Tibial nerve (tissue), 4 donors: ENCODE measurements at regions not wholly inside any gene's neighbourhood (a gene's known extent, or its start where the extent isn't known, plus 50 kb on each side); places are given as distances from the start of the nearest gene placed in this dataset.

Experiments
- EP300 ChIP-seq, 2 donors: sonication (generic); formaldehyde crosslinking; IDR thresholded peaks; one replicate each; pipeline ENCODE4 v1.6.1; 2017; ENCODE audit warnings: antibody characterized with exemption in 2 of 2, mild to moderate bottlenecking in 1 of 2
- POLR2A ChIP-seq, 2 donors: fragments of 450-650 bp; IDR thresholded peaks; one replicate each; pipeline ENCODE4 v1.6.1; 2017; ENCODE audit warnings: antibody characterized with exemption in 2 of 2, mild to moderate bottlenecking in 2 of 2, moderate library complexity in 2 of 2
- TF ChIP-seq, protein P1 (sequence below), 5 experiments: fragments of 200-600 bp in 3 of 5; fragments of 450-650 bp in 2 of 5; sonication (generic) in 3 of 5; IDR thresholded peaks; one replicate each; pipeline ENCODE4 v1.5.1; 2016 to 2019; ENCODE audit warnings: antibody characterized with exemption in 5 of 5, mild to moderate bottlenecking in 3 of 5, moderate library complexity in 2 of 5

DNA sequence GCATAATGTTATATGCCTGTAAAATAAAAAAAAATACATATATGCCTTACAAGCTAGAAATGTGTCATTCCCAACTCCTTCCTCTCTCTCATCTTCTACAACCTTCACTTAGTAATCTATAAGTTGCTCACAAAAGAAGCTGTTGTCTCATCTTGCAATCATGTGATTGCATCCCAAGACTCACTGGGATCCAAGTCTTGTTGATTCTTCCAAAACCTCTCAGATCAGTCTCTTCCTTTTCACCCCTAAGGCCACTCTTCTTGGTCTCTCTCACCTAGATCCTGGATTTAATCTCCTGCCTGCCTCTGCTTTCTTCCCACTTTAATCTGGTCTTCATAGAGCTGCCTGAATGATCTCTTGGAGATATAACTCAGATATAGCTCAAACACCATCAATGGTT lies 261.1 kb upstream of the NR4A3 start:
- TF ChIP-seq, protein P1, sequence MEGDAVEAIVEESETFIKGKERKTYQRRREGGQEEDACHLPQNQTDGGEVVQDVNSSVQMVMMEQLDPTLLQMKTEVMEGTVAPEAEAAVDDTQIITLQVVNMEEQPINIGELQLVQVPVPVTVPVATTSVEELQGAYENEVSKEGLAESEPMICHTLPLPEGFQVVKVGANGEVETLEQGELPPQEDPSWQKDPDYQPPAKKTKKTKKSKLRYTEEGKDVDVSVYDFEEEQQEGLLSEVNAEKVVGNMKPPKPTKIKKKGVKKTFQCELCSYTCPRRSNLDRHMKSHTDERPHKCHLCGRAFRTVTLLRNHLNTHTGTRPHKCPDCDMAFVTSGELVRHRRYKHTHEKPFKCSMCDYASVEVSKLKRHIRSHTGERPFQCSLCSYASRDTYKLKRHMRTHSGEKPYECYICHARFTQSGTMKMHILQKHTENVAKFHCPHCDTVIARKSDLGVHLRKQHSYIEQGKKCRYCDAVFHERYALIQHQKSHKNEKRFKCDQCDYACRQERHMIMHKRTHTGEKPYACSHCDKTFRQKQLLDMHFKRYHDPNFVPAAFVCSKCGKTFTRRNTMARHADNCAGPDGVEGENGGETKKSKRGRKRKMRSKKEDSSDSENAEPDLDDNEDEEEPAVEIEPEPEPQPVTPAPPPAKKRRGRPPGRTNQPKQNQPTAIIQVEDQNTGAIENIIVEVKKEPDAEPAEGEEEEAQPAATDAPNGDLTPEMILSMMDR (IDR thresholded peaks at IDR 0.05), result no peak
- TF ChIP-seq POLR2A (IDR thresholded peaks at IDR 0.05) (no peak), EP300 (IDR thresholded peaks at IDR 0.05) (no peak)
